RPMI8226 (cell line): ENCODE measurements at regions not wholly inside any gene's neighbourhood (a gene's known extent, or its start where the extent isn't known, plus 50 kb on each side); places are given as distances from the start of the nearest gene placed in this dataset.

Source experiments
- DNase-seq: peaks from one replicate; pipeline ENCODE4 v3.0.0-alpha.2; 2015

DNA sequence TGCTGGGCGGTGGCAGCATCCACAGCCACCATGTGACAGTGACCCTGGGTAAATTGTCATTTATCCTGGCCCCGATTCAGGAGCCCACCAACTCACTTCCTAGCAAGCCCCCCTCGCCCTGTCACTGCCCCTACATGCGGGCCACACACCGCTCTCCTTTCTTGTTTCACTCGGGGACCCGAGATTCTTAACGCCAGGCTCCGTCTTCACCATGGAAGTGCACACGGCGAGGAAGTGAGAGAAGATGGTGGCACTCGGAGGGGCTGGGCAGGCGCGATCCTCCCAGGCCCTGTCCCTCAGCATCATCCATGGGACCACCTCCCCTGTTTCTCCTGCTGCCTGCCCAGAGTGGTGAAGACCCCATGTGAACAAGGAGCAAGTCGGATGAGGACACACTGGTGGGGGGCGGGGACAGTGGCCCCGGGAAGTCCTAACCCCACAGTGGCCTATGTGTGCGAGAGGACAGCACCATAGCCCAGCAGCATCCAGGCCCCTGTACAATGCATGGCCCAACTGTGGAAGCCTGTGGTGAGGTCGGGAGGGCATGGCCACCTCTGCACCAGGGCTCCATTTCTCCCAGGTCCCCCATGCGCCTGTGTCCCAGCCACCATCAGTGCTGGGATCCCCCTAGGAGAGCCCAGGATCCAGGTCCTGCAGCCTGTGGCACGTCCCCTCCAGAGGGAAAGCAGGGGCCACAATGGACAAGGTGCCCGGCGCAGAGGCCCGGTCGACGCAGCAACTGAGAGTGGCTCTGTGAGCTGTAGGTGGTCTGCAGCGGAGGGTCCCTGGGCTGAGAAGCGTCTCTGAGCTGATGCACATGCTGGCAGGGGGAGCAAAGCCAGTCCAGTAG lies 262.8 kb downstream of the BRD1 start:
- no peak for DNase-seq

DNA sequence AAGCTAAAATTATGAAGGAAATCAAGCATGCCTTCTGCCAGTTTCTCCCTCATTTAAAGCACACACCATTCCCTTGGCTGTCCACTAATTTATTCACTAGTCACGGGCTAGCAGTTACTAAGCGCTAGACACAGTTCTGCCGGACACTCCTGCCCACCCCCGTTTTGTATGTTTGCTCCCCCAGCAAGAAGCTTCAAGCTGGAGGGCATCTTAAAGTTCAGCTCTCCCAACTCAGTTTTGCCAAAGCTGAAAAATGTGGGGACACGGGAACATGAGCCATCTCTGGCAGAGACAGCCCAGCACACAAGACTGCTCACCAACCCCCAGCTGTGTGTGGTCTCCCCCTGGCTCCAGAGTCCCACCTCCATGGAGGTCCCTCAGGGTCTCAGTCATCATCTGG lies 263.6 kb downstream of the BRD1 start:
- DNase-seq = no peak

DNA sequence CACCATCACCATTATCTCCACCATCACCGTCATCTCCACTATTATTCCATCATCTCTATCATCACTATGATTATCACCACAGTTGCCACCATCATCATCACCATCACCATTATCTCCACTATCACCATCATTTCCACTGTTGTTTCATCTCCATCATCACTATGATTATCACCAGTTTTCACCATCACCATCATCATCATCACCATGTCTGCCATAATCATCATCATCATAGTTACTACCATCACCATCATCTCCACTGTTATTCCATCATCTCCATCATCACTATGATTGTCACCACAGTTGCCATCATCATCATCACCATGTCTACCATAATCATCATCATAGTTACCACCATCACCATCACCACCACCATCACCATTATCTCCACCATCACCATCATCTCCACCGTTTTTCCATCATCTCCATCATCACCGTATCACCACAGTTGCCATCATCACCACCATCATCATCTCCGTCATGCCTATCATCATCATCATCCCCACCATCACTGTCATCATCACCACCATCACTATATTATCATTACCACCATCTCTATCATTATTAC lies 264.9 kb downstream of the BRD1 start:
- no peak for DNase-seq

DNA sequence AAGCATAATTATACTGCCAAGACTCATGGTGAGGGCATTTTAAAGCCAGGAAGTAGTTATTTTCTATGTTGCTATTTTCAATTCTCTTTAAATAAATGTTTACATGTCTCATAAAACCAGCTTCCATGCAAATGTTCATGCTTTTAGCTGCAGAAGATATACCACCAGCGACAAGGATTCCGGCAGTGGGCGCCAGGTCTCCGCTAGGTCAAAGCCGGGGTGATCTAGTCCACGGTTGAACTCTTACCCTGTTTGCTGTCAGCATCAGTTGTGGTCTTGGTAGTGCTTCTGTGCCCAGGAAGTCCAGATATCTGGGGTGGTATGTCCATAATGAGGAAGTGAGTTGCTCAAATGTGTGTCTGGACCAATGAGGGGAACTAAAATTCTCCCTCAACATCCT lies 265.7 kb downstream of the BRD1 start:
- no peak for DNase-seq

DNA sequence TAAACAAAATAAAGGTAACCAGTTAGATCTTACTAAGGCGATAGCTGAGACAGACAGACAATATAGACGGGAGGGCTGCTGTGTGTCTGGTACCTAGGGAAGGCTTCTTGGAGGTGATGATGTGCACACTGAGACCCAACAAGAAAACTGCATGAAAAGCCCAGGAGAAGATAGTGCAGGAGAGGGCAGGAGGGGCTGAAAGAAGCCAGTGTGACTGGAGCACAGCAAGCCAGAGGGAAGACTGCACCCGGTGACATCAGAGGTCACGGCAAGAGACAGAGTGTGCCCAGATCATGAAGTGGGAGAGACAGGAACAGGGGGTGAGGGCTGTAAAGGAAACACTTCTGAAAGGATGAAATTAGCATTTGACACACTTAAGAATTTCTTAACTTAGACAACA lies 266.3 kb downstream of the BRD1 start:
- DNase-seq = no peak

DNA sequence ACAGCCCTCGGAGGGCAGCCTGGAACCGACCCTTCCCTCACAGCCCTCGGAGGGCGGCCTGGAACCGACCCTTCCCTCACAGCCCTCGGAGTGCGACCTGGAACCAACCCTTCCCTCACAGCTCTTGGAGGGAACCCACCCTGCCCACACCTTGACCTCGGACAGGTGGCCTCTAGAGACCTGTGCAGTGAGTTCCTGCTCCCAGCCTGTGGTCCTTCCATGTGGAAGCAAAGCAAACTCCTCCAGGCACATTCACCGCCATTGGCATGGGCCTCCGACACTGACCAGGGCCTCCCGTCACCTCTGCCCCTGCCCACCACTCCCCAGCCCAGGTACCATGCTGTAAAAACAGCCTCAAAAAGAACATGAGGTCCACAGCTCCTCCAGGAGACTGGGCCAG lies 272.1 kb downstream of the BRD1 start:
- no peak for DNase-seq

DNA sequence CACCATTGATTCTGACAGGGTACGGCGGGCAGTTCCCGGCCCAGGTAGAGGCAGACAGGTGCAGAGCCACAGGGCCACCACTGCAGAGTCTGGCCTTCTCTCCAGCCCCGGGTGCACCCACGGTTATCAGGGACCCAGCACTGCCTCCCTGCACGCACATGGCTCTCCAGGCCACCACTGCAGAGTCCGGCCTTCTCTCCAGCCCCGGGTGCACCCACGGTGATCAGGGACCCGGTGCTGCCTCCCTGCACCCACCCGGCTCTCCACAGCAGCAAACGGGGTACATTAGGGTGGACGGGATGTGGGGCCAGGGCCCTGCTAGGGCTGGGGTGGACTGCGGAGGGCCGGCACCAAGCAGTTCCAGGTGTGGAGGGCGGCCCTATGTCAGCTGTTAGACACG lies 272.9 kb downstream of the BRD1 start:
- no peak for DNase-seq

DNA sequence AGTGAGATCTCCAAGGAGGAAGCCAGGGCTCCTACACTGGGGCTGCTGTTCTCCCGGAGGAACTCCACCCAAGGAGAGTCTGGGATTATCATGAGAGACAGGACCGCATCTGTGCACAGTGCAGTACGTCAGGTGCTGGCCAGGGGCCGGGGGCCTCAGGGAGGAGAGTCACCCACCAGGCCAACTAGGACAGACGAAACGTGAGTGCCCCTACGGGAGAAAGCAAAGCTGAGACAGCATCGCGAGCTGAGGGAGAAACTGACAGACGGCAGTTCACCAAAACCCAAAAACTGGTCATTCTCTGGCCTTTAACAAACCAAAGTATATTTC lies 273.4 kb downstream of the BRD1 start:
- no peak for DNase-seq

DNA sequence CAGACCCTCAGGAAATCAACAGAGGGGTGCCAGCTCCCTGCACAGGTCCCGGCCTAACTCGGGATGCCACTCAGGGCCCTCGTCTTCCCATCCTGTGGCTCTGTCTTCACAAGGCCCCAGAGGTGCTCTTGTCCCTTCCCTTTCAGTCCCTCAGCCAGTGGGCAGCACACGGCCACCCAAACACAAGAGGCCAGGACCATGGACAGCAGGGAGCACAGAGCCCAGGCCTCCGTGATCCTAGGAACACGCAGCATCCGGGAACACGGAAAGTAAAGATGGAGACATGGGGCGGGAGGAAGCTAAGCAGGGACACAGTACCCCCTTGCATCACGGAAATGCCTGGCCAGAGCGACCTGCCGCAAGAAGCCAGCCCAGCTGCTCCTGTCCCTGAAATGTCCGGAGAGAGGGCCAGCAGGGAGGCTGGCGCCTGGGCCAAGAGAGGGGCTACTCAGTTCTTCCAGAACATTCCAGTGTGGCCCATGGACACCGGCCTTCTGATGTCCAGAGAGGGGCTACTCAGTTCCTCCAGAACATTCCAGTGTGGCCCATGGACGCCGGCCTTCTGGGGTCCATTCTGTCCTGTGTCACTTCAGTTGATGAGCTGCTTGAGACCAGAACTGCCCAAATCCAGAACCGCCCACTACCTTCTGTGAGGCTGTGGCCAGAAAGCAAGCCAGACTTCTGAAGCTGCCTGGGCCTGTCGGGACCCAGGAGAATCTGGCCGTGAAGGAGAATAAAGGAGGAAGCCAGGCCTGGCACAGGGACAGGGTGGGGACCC lies 274.0 kb downstream of the BRD1 start:
- no peak for DNase-seq

DNA sequence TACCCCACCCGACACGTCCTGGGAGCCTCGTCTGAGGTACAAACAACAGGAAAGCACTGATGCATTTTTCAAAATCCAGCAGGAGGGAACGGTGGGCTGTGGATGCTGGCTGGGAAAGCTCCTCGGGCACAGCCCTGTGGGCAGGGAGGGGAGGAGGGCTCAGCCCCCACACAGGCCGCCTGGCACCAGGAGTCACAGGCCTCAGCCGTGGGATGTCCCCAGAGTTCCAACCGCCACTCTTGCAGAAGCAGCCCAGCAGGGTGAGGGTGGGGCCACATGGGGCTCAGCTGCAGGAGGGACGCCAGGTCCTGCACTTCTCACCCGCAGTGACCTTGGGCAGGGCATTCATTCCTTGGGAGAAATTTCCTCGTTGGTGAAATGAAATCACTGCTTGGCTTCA lies 274.6 kb downstream of the BRD1 start:
- DNase-seq = no peak

DNA sequence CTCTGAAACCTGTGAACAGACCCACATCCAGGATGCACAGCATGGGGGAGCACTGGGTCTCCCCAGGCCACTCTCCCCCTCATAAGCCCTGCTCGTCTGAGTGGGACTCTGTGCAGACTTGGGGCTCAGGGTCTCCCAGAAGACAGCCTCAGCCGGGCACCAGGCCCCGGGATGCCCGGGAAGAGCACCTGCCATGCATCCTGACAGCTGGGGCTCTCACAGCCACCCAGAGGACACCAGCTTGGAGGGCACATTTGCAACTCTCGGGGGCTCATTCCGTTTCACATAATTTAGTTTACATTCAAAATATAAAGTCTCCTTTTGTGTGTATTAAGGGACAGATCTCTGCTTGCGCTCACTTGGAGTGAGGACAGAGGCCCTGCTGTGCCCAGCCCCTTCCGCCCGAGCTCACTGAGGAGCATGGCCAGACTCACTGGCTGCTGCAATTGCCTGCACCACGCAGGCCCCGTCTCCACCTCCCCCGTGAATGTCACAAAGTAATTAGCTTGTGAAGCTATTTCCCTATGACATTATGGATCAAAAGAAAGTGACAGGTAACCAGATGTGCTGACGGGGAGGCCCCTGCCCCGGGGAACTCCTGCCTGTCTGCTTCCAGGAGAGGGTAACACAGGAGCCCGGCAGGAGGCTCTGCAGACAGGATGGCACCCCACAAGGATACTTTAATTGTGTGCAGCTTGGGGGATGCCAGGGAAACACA lies 275.6 kb downstream of the BRD1 start:
- DNase-seq = no peak

DNA sequence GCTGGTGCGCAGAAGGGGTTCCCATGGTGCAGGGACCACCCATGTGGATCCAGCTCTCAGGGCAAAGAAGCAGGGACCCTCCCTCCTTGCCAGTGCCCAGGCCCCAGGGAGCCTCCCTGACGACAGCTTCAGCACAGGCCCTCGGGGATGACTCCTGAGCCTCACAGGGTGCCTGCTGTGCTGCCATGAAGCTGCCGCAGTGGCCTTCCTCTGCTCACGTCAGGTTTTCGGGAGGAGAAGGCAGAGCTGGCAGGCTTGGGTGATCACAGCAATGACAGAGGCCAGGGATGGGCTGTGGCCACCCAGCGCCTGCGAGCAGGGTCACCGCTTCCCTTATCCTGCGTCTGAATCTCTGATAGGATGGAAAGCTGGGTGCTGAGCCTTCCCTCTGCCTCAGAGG lies 276.2 kb downstream of the BRD1 start:
- no peak for DNase-seq

DNA sequence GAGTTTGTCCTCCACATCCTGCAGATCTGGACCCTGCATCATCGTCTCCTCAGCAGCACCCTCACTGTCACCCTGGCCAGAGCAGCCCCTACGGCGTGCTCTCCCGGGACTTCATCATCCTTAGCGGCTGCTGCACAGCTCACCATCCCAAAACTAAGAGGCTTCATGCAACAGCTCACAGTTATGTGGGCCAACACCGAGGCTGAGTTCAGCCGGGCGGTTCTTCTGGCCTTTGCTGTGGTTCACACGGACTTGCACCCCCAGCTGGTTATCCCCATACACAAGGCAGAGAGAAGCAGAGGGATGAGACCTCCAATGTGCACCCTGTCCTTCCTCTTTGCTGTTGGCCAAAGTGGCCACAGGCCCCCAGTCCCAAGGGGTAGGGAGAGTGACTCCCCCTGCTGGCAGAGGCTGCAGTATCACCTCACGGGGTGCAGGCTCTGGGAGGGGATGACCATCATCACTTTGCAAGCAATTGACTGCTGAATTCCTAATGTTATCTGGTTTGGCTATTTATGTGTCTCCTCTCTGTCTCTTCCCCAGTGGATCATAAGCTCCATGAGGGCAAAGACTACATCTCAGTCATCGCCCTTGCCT lies 276.8 kb downstream of the BRD1 start:
- no peak for DNase-seq

DNA sequence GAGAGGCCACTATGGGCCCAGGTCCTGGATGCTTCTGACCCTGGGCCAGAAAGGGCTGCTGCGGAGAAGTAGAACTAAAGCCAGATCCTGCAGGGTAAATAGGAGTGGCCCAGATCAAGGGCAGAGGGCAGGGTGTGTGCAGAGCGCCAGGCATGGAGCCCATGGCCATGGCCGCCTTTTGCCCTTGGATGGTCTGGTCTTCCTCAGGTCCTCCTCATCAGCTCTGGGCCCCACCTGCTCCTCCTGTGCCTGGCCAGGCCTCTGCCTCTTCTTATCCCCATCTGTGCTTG lies 277.6 kb downstream of the BRD1 start:
- DNase-seq = no peak

DNA sequence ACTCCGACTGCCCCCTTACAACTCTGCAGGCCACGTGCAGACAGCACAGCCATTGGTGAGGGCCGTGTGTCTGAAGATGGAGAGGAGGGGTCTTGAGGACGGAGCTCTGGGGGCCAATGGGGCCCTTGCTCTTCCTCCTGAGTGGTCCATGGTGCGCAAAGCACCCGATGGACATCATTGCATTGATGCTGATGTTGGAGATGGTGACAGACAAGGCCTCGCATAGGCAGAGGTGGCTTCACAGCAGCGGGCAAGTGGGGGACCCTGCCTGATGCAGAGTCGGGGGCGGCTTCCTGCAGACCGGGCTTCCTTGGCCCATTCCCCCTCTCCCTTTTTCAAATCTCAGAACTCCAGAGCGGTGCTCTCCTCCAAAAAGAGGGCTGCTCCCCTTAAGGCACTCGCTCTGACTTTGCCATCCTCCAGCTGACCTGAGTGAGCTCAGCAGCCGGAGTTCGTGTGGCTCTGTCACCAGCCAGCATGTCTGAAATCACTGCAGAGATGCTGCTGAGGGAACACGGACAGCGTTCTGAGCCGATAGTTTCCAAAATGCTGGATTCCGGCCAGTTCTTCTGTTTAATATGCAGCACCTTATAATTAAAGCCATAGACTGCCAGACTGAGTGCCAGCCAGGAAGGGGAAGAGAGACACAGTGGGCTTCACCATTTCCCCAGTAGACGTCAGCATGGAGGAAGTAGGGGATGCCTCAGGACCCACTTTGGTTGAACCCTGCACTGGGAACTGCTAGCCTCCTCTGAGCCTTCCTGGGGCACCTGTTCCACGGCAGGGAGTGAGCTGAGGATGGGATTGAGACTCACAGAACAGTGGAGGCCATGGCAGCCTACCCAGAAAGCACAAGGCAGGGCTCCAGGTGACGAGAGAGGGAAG lies 278.2 kb downstream of the BRD1 start:
- no peak for DNase-seq

DNA sequence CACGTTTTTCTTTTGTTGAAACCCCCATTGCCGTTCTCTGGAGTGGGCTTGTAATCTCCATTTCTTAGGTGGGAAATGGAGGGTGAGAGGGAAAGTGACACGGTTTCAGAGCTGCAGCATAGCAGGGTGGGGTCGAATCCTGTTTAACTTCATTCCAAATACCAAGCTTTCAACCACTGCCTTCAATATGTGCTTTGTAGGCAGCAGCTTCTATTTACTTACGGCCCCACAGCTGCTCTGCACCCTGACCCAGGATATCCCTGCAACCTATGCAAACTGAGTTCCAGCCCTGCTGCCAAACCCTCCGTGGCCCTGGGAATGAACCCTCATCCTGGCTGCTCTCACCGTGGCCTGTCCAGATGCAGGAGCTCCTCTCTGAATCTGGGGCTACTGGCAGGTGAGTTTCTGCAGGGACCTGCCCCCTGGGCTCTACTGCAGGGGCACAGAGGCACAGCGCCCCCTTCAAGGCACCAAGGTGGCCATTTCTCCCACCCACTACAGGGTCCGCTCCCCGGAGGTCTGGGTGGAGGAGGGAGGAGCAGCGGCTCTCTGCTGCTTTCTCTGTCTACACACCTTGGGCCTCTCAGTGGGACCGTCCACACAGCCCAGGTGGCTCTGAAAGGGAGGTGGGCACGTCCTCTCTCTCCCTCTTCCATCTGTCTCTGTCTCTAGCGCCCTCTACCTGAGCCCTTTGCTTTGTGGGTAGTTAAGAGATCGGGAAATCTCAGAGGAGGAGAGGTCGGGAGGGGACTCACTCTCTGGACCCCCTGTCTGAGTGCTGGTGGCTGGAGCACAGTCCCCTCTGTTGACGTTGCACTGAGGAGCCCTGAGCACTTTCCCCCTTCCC lies 279.1 kb downstream of the BRD1 start:
- DNase-seq = no peak

DNA sequence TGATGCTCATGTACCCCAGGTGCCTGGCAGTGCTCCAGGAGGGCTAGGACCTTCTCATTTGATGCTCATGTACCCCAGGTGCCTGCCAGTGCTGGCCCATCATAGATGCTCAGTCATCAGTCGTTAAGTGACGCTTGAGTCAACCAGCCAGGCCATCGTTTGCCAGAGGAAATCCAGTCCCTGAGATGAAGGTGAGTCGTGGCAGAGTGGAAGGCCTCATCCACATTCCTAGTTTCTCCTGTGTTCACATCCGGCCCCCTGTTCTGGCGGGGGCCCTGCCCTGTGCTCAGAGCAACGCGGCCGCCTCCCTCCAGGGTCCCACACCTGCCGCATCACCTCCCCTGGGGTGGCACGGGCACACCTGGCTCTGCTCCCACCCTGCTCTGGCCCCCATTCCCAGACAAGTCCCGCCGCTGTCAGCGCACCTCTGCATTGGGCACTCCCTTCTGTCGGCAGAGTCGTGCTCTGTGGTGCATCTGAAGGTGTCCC lies 279.9 kb downstream of the BRD1 start:
- DNase-seq = no peak

DNA sequence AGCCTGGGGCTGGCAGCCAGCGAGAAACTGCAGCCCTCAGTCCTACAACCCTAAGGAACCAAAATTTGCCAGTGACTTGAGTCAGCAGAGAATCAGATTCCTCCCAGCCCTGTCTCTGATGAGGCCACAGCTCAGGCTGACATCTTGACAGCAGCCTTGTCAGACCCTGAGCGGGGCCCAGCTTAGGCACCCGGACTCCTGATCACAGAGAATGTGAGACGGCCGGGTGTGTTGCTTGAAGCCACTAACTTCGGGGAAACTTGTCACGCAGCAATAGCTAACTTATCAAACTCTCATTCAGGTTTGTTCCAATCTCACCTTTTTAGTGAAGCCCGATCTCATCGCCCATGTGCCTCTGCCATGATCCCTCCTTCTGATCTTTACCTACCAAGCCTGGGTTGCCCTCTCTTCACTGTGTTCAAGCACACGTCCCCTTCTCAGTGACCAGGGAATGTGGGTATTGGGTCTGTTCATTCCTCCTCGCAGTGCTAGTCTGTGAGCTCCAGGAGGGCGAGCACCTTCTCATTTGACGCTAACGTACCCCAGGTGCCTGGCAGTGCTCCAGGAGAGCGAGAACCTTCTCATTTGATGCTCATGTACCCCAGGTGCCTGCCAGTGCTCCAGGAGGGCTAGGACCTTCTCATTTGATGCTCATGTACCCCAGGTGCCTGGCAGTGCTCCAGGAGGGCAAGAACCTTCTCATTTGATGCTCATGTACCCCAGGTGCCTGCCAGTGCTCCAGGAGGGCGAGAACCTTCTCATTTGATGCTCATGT lies 280.7 kb downstream of the BRD1 start:
- no peak for DNase-seq

DNA sequence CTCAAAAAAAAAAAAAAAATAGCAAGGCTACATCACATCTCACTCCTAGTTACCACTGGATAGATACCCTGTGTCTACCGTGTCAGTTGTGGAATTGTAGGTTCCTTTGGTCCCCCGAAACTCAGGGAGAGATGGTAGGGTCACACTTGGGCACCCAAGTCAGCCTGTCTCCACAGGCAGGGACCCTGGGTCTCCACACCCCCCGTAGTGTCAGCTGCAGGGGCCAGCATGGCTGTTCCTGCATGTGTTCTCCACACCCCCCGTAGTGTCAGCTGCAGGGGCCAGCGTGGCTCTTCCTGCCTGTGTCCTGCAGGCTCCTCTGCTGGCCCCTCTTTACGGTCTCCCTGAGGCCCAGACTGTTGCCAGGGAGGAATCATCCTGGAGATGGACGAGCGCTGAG lies 282.1 kb downstream of the BRD1 start:
- no peak for DNase-seq

DNA sequence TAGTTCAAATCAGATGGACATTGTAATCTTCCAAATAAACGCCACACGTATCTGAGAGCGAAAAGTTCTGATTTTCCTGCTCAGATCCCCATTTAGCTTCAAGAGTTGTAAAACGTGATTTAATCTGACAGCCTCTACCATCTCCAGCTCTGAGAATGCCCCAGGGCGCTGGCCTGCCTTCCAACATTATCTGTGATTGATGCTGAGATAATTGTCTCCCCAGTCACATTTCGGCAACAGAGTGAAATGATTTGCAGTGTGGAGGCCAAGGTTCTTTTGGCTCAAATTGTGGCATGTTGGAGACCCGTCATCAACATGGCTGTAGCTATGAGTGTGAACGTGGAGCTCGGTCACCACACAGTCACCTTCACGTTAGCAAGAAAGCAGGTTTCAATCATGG lies 283.4 kb downstream of the BRD1 start:
- DNase-seq = no peak
